Small intestine (tissue), 7 donors: ENCODE measurements at regions not wholly inside any gene's neighbourhood (a gene's known extent, or its start where the extent isn't known, plus 50 kb on each side); places are given as distances from the start of the nearest gene placed in this dataset.
A peak's percentile ranks its signal among the peaks of the same experiment; 100 is the strongest.

ENCODE experiments used
- DNase-seq, 2 donors: peaks; one replicate each; pipeline versions ENCODE4 v3.0.0 to v3.0.0-alpha.2; 2013
- FAIRE-seq: peaks from 2 replicates; lab custom pipeline; 2012; peaks lifted over from hg19 to GRCh38; lab: Jason Lieb, UNC
- H3K27ac ChIP-seq, 3 donors: one replicate each; pipeline ENCODE4 v1.5.1; 2013; ENCODE audit warnings: low read length in 2 of 3, mild to moderate bottlenecking in 2 of 3, control low read depth in 1 of 3, inconsistent platforms in 1 of 3, low read depth in 1 of 3, moderate library complexity in 1 of 3
- H3K27me3 ChIP-seq, 3 donors: one replicate each; pipeline ENCODE4 v1.6.1; 2013; ENCODE audit warnings: low read length in 3 of 3, inconsistent platforms in 1 of 3; ENCODE audit not compliant: control insufficient read depth in 3 of 3, insufficient read depth in 3 of 3
- H3K36me3 ChIP-seq, 3 donors: one replicate each; pipeline ENCODE4 v1.6.1; 2013; ENCODE audit warnings: low read length in 3 of 3, inconsistent platforms in 1 of 3, low read depth in 1 of 3, mild to moderate bottlenecking in 1 of 3, moderate library complexity in 1 of 3; ENCODE audit not compliant: control insufficient read depth in 3 of 3, insufficient read depth in 2 of 3
- H3K4me1 ChIP-seq, 3 donors: one replicate each; pipeline ENCODE4 v1.6.1; 2013; ENCODE audit warnings: low read length in 2 of 3, inconsistent platforms in 1 of 3, low read depth in 1 of 3, mild to moderate bottlenecking in 1 of 3, moderate library complexity in 1 of 3; ENCODE audit not compliant: control insufficient read depth in 3 of 3, insufficient read depth in 2 of 3
- H3K4me3 ChIP-seq, 3 donors: one replicate each; pipeline ENCODE4 v1.5.1; 2013; ENCODE audit warnings: low read length in 3 of 3, control low read depth in 1 of 3, inconsistent platforms in 1 of 3, low read depth in 1 of 3, mild to moderate bottlenecking in 1 of 3, moderate library complexity in 1 of 3
- H3K9me3 ChIP-seq, 2 donors: one replicate each; pipeline ENCODE4 v1.6.1; 2013; ENCODE audit warnings: low read depth in 1 of 2, low read length in 1 of 2; ENCODE audit not compliant: control insufficient read depth in 2 of 2, insufficient read depth in 1 of 2
- WGBS, 3 donors: extraction: QIAGEN DNeasy Blood & Tissue Kit; methylation state at CpG; one replicate each; pipeline ENCODE4 v1.1.7; 2013; 5-methylcytosine and 5-hydroxymethylcytosine counted together
- donor health status: healthy with polysubstance abuse.
- donor health status: control.
- donor health status: control.
- donor health status: Bipolar disorder and iron deficiency.
- donor health status: healthy.

- Histone ChIP-seq H3K36me3 (no peaks in the 10 kb centered on the region), H3K4me1 (peaks cover 0 to 9% (median 0%) of the 10 kb centered on the region in 3 donors), H3K27me3 (peaks cover 3 to 48% (median 14%) of the 10 kb centered on the region in 3 donors), H3K4me3 (peak overlapping the region in 1 of 3 donors; percentile 9), H3K27ac (no peak overlapping the region), H3K9me3 (peaks cover 0 to 2% of the 10 kb centered on the region in 2 donors)
- WGBS, 3 donors, result 2 to 10% (median 8%) methylated on average over 7 of the region's 7 CpGs
- no peak for FAIRE-seq
- peak; percentile 4 to 25 for DNase-seq
Measured at GRCh38 chr13:94968757-94969086, 256.4 kb upstream of the SOX21 start.

- DNase-seq, result peak in 1 of 2 donors; percentile 13
- WGBS, 3 donors, result 2 to 5% (median 4%) methylated on average over 53 to 56 of the region's 56 CpGs
- peak overlapping the region in 1 of 3 donors; percentile 9 for H3K4me3 ChIP-seq
Measured at GRCh38 chr13:94968040-94968756, 255.9 kb upstream of the SOX21 start.

GRCh38 chr13:94967183-94968039, 255.1 kb upstream of the SOX21 start:
- 2 to 4% (median 4%) methylated on average over 39 to 61 of the region's 61 CpGs for WGBS, 3 donors
- Histone ChIP-seq H3K4me3 (peak overlapping the region in 1 of 3 donors; percentile 9), H3K27ac (no peak overlapping the region), H3K9me3 (peaks cover 0 to 2% of the 10 kb centered on the region in 2 donors), H3K27me3 (peaks cover 3 to 57% (median 16%) of the 10 kb centered on the region in 3 donors), H3K4me1 (peaks cover 0 to 9% (median 0%) of the 10 kb centered on the region in 3 donors), H3K36me3 (no peaks in the 10 kb centered on the region)
- FAIRE-seq, result no peak
- peak in 1 of 2 donors; percentile 25 for DNase-seq

More at GRCh38 chr13:94968040-94968756, 255.9 kb upstream of the SOX21 start:
- peaks cover 3 to 52% (median 16%) of the 10 kb centered on the region in 3 donors for H3K27me3 ChIP-seq
- H3K4me1 ChIP-seq, result peaks cover 0 to 9% (median 0%) of the 10 kb centered on the region in 3 donors
- FAIRE-seq, result no peak
- H3K27ac ChIP-seq, result no peak overlapping the region
- peaks cover 0 to 2% of the 10 kb centered on the region in 2 donors for H3K9me3 ChIP-seq
- H3K36me3 ChIP-seq, result no peaks in the 10 kb centered on the region

DNA sequence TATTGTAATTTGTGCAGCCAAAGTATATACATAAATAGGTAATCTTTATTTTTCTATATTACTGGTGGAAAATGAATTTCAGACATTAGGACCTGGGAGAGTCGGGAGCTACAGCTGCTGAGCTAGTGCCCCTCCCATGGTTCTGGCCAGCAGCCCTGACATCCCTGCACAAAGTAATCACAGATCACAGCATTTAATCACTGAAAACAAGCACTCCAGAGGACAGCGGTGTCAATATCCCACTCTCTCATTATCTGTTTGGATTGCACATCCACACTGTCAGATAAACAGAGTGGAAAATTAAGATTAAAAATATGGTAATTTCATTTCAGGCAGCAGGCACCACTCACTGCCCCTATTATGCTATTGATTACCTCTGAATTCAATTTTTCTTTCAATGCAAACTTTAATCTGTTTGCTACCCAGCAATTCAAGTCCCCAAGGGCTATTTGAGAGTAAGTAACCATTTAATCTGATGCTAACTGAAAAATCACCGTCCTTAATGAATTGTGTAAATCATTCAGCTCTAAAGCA, 254.1 kb upstream of the SOX21 start:
- Histone ChIP-seq H3K27me3 (peaks cover 3 to 61% (median 16%) of the 10 kb centered on the region in 3 donors), H3K9me3 (peaks cover 0 to 2% of the 10 kb centered on the region in 2 donors), H3K36me3 (no peaks in the 10 kb centered on the region), H3K27ac (no peak overlapping the region), H3K4me1 (peaks cover 0 to 9% (median 0%) of the 10 kb centered on the region in 3 donors), H3K4me3 (no peak overlapping the region)
- DNase-seq, result no peak
- no peak for FAIRE-seq
- WGBS, 3 donors, result 11 to 28% (median 22%) methylated on average over 3 of the region's 3 CpGs

- WGBS, 3 donors, result 62 to 82% (median 76%) methylated on average over 4 of the region's 4 CpGs
- DNase-seq (no peak), FAIRE-seq (no peak)
- H3K9me3 ChIP-seq, result no peaks in the 10 kb centered on the region
- no peaks in the 10 kb centered on the region for H3K36me3 ChIP-seq
- no peaks in the 10 kb centered on the region for H3K4me1 ChIP-seq
- peaks cover 0 to 21% (median 7%) of the 10 kb centered on the region in 3 donors for H3K27me3 ChIP-seq
- no peak overlapping the region for H3K27ac ChIP-seq
- H3K4me3 ChIP-seq, result no peak overlapping the region
Measured at GRCh38 chr13:94959626-94960025, 247.3 kb upstream of the SOX21 start.

DNA sequence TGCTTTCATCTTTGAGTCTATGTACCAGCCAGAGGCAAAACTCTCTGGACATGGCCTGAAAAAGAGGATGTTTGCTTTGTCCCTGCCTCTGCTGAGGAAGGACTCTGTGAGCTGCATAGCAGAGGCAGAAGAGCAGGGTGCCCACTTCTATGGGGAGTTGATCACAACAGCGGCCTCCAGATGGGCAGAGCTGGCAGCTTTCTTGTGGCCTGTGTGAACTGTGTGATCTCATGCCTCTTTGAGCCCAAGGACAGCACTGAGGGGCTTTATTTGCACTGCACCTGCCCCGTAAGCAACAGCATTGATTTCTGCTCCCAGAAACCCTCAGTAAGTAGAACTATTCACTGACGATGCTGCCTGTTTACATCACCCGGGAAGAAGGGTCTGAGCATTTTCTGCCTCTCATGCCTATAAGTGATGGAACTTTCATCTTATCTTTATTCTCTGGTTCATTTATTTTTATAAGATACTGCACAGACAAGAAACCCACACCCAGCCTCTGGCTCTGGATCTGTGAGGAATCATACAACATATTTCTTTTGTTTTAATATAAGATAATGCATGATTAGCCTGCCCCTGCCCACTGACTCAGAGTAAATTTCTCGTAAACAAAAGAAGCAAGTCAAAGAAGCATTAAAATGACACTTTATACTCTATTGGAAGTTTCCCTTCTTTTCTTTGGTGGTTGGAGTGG, 244.2 kb upstream of the SOX21 start:
- Histone ChIP-seq H3K36me3 (no peaks in the 10 kb centered on the region), H3K9me3 (no peaks in the 10 kb centered on the region), H3K27ac (no peak overlapping the region), H3K27me3 (peaks cover 0 to 7% (median 3%) of the 10 kb centered on the region in 3 donors), H3K4me3 (no peak overlapping the region), H3K4me1 (no peaks in the 10 kb centered on the region)
- DNase-seq (no peak), FAIRE-seq (no peak)
- WGBS, 3 donors, result 45 to 69% (median 55%) methylated on average over 5 of the region's 5 CpGs

DNA sequence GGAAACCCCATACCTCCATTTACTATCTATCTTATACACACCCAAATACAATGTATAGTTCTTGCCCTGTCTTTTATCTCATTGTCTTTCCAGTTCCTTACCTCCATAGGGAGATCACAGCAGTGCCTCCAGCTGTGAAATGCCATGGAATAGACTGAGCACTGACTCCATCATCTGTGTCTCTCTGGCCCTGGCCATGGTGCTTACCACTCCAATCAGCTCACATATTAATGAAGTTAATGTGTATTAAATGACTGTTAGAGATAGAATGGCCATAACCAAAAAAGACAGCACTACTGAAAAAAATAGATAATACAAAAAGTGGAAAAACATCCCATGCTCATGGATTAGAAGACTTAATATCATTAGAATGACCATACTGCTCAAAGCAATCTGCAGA, 240.4 kb upstream of the SOX21 start:
- no peak for FAIRE-seq

DNA sequence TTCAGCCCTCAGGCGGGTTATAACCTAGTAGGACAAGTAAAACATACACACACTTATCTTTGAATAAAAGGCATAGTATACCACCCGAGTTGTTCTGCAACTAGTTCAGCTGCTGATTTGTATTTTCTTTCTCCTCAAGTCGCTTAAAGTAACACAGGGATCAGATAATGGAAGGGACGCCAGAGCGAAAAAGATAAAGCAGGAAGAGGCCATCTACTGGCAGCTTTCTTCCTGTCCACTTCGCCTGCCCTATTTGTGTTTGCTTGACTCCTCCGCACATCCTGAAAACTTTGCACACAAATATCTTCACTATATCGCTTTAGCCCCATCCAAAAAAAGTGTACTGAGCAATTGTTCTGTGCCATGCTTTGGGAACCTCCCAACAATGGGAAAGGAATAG, 238.0 kb upstream of the SOX21 start:
- Histone ChIP-seq H3K36me3 (no peaks in the 10 kb centered on the region), H3K27ac (no peak overlapping the region), H3K4me1 (no peaks in the 10 kb centered on the region), H3K9me3 (no peaks in the 10 kb centered on the region), H3K27me3 (peaks cover 0 to 12% (median 3%) of the 10 kb centered on the region in 3 donors), H3K4me3 (no peak overlapping the region)
- WGBS, 3 donors, result 42 to 54% (median 50%) methylated on average over 8 of the region's 8 CpGs
- no peak for DNase-seq
- FAIRE-seq, result no peak

More for the DNA sequence above, 240.4 kb upstream of the SOX21 start:
- H3K4me3 ChIP-seq, result no peak overlapping the region
- peaks cover 0 to 11% (median 2%) of the 10 kb centered on the region in 3 donors for H3K27me3 ChIP-seq
- DNase-seq, result no peak
- no peaks in the 10 kb centered on the region for H3K36me3 ChIP-seq
- H3K4me1 ChIP-seq, result no peaks in the 10 kb centered on the region
- H3K27ac ChIP-seq, result no peak overlapping the region
- no peaks in the 10 kb centered on the region for H3K9me3 ChIP-seq
